Calu3 (cell line): ENCODE measurements at regions not wholly inside any gene's neighbourhood (a gene's known extent, or its start where the extent isn't known, plus 50 kb on each side); places are given as distances from the start of the nearest gene placed in this dataset.

Experiments
- BruUV-seq: library from RNA; stranded (reverse); fragments of 400-500 nt; replicated peaks from 2 replicates; lab custom pipeline; 2021; lab: Mats Ljungman, UMichigan
- CTCF ChIA-PET: fragments of 300-600 bp; sonication (Branson Sonifier 250); formaldehyde crosslinking; loops from one replicate; lab custom pipeline; 2022; ENCODE audit warnings: antibody characterized with exemption; lab: Charles Lee
- DNase-seq: peaks from one replicate; pipeline ENCODE4 v3.0.0; 2022
- H3K27ac Mint-ChIP-seq: one replicate; pipeline ENCODE4 v1.8.0; 2022; ENCODE audit warnings: mixed read lengths; ENCODE audit not compliant: unreplicated experiment
- H3K27me3 Mint-ChIP-seq: one replicate; pipeline ENCODE4 v1.8.0; 2022; ENCODE audit warnings: mixed read lengths; ENCODE audit not compliant: unreplicated experiment
- H3K36me3 Mint-ChIP-seq: one replicate; pipeline ENCODE4 v1.8.0; 2022; ENCODE audit warnings: mild to moderate bottlenecking, moderate library complexity, mixed read lengths; ENCODE audit not compliant: insufficient read depth, unreplicated experiment
- H3K4me1 Mint-ChIP-seq: one replicate; pipeline ENCODE4 v1.8.0; 2022; ENCODE audit warnings: mild to moderate bottlenecking, low read depth, mixed read lengths; ENCODE audit not compliant: unreplicated experiment
- H3K4me3 Mint-ChIP-seq: one replicate; pipeline ENCODE4 v1.8.0; 2022; ENCODE audit warnings: mild to moderate bottlenecking, low read depth, moderate library complexity, mixed read lengths; ENCODE audit not compliant: unreplicated experiment
- H3K9me3 Mint-ChIP-seq: one replicate; pipeline ENCODE4 v1.8.0; 2022; ENCODE audit warnings: low read depth, mixed read lengths; ENCODE audit not compliant: unreplicated experiment
- CTCF ChIP-seq: fragments of 200-600 bp; IDR thresholded peaks from one replicate; pipeline ENCODE4 v1.8.0; 2022; ENCODE audit warnings: antibody characterized with exemption; ENCODE audit not compliant: unreplicated experiment
- intact Hi-C: fragments of 100-400 bp; cut with micrococcal nuclease; formaldehyde crosslinking; loops from one replicate; pipeline ENCODE4 v1.10.0; 2022; ENCODE audit not compliant: unreplicated experiment

- peaks cover 5% of the 10 kb centered on the region for H3K9me3 Mint-ChIP-seq
- H3K4me1 Mint-ChIP-seq = peaks cover 8% of the 10 kb centered on the region
- no peak overlapping the region for H3K4me3 Mint-ChIP-seq
- no peak overlapping the region for H3K27ac Mint-ChIP-seq
- DNase-seq = no peak
- BruUV-seq = no TSS peak
- H3K27me3 Mint-ChIP-seq = no peaks in the 10 kb centered on the region
- TF ChIP-seq CTCF = no peak
- intact Hi-C loops = no loop called here
- CTCF ChIA-PET = no interaction called here
- H3K36me3 Mint-ChIP-seq = no peaks in the 10 kb centered on the region
These were observed 112.3 kb upstream of the RADX start for GRCh38 chrX:106499473-106499872.

- Mint-ChIP-seq H3K4me3 (no peak overlapping the region), H3K9me3 (no peaks in the 10 kb centered on the region), H3K27ac (no peak overlapping the region), H3K27me3 (no peaks in the 10 kb centered on the region), H3K36me3 (no peaks in the 10 kb centered on the region), H3K4me1 (peaks cover 9% of the 10 kb centered on the region)
- TF ChIP-seq CTCF = no peak
- no TSS peak for BruUV-seq
- intact Hi-C loops = no loop called here
- CTCF ChIA-PET = no interaction called here
- DNase-seq = no peak
These were observed 100.9 kb upstream of the RADX start for GRCh38 chrX:106510713-106511403.
